Stimulated activated CD4-positive, alpha-beta T cell treated with anti-CD3 and anti-CD28 coated beads, Interleukin-12 subunit alpha, Interleukin-12 subunit beta, amount 100 ng/mL, for 24 hours (primary cell): ENCODE measurements at regions not wholly inside any gene's neighbourhood (a gene's known extent, or its start where the extent isn't known, plus 50 kb on each side); places are given as distances from the start of the nearest gene placed in this dataset.

Experiments
- DNase-seq, 2 experiments: peaks; one replicate each; pipeline ENCODE4 v3.0.0-alpha.2; 2020; ENCODE audit warnings: low read depth in 2 of 2

GRCh38 chr13:99663185-99663825 lies 162.0 kb downstream of the TM9SF2 start:
- DNase-seq: no peak

- DNase-seq: no peak
These were observed 161.4 kb downstream of the TM9SF2 start for GRCh38 chr13:99662678-99663077.

GRCh38 chr13:99661791-99662190 lies 160.5 kb downstream of the TM9SF2 start:
- DNase-seq: no peak

GRCh38 chr13:99659866-99660554 lies 158.7 kb downstream of the TM9SF2 start:
- DNase-seq: no peak

GRCh38 chr13:99659226-99659625 lies 158.0 kb downstream of the TM9SF2 start:
- no peak for DNase-seq

GRCh38 chr13:99658261-99658991 lies 157.2 kb downstream of the TM9SF2 start:
- DNase-seq: peak; percentile 18 to 38

- peak in 1 of 2 experiments; percentile 8 for DNase-seq
These were observed 156.6 kb downstream of the TM9SF2 start for GRCh38 chr13:99657848-99658260.

- DNase-seq: no peak
These were observed 155.6 kb downstream of the TM9SF2 start for GRCh38 chr13:99656844-99657381.

GRCh38 chr13:99656092-99656745 lies 154.9 kb downstream of the TM9SF2 start:
- DNase-seq: peak; percentile 64 to 87

GRCh38 chr13:99655351-99656091 lies 154.2 kb downstream of the TM9SF2 start:
- DNase-seq: no peak

GRCh38 chr13:99654076-99654475 lies 152.8 kb downstream of the TM9SF2 start:
- no peak for DNase-seq

GRCh38 chr13:99653526-99653925 lies 152.3 kb downstream of the TM9SF2 start:
- no peak for DNase-seq

GRCh38 chr13:99652901-99653300 lies 151.6 kb downstream of the TM9SF2 start:
- DNase-seq: no peak

GRCh38 chr13:99652141-99652540 lies 150.9 kb downstream of the TM9SF2 start:
- DNase-seq: no peak

GRCh38 chr13:99651016-99651415 lies 149.7 kb downstream of the TM9SF2 start:
- DNase-seq: no peak

GRCh38 chr13:99650410-99650809 lies 149.1 kb downstream of the TM9SF2 start:
- no peak for DNase-seq

- DNase-seq: no peak
These were observed 147.7 kb downstream of the TM9SF2 start for GRCh38 chr13:99648927-99649326.

GRCh38 chr13:99648066-99648665 lies 146.9 kb downstream of the TM9SF2 start:
- DNase-seq: no peak

- DNase-seq: no peak
These were observed 146.3 kb downstream of the TM9SF2 start for GRCh38 chr13:99647596-99647985.

GRCh38 chr13:99646866-99647595 lies 145.8 kb downstream of the TM9SF2 start:
- no peak for DNase-seq
